ENCODE measurements at regions not wholly inside any gene's neighbourhood (a gene's known extent, or its start where the extent isn't known, plus 50 kb on each side); places are given as distances from the start of the nearest gene placed in this dataset.

- Histone ChIP-seq H2AFZ (ENCODE audit: low read length) (no peak overlapping the region), H3K4me1 (ENCODE audit: insufficient read depth, low read length) (no peaks in the 10 kb centered on the region), H3K36me3 (ENCODE audit: low read depth, low read length) (no peaks in the 10 kb centered on the region), H3K4me3 (ENCODE audit: low read length) (no peak overlapping the region), H4K20me1 (ENCODE audit: low read length) (no peaks in the 10 kb centered on the region), H3K9me2 (replicated peaks; ENCODE audit: low read length) (no peaks in the 10 kb centered on the region), H3K9ac (ENCODE audit: low read length) (no peak overlapping the region), H3K79me2 (ENCODE audit: low read length) (no peaks in the 10 kb centered on the region), H3K4me2 (ENCODE audit: low read length) (no peak overlapping the region), H3K27ac (ENCODE audit: low read length) (no peak overlapping the region), H3F3A (ENCODE audit: low read length, unreplicated experiment) (no peaks in the 10 kb centered on the region), H3K27me3 (ENCODE audit: low read length) (peaks cover 78% of the 10 kb centered on the region), H3K9me3 (ENCODE audit: low read length) (no peaks in the 10 kb centered on the region)
- ChIA-PET CTCF (no interaction called here), POLR2A (ENCODE audit: unreplicated experiment) (no interaction called here)
- intact Hi-C loops (cut with micrococcal nuclease), result no loop called here
- no peak for ATAC-seq
- no peak for TF ChIP-seq CTCF (conservative IDR thresholded peaks at IDR 0.05; ENCODE audit: low read depth, low read length)
- TF ChIP-seq EZH2 (IDR thresholded peaks at IDR 0.05; ENCODE audit: low read length, unreplicated experiment), result no peak
- no peak for TF ChIP-seq EZH2phosphoT487 (IDR thresholded peaks at IDR 0.05; ENCODE audit: borderline replicate concordance, low read length)
- BruUV-seq (replicated peaks), result no TSS peak
- DNase-seq, result no peak
These were observed 67.8 kb upstream of the NPVF start for GRCh38 chr7:25296086-25296485.

GRCh38 chr7:25297278-25297677, 69.0 kb upstream of the NPVF start:
- Histone ChIP-seq H3K4me3 (ENCODE audit: low read length) (no peak overlapping the region), H3K27ac (ENCODE audit: low read length) (no peak overlapping the region), H3K36me3 (ENCODE audit: low read depth, low read length) (no peaks in the 10 kb centered on the region), H3K27me3 (ENCODE audit: low read length) (peaks cover 90% of the 10 kb centered on the region), H3K4me1 (ENCODE audit: insufficient read depth, low read length) (no peaks in the 10 kb centered on the region), H3K9ac (ENCODE audit: low read length) (no peak overlapping the region), H3F3A (ENCODE audit: low read length, unreplicated experiment) (no peaks in the 10 kb centered on the region), H3K9me2 (replicated peaks; ENCODE audit: low read length) (no peaks in the 10 kb centered on the region), H2AFZ (ENCODE audit: low read length) (no peak overlapping the region), H4K20me1 (ENCODE audit: low read length) (no peaks in the 10 kb centered on the region), H3K9me3 (ENCODE audit: low read length) (no peaks in the 10 kb centered on the region), H3K4me2 (ENCODE audit: low read length) (no peak overlapping the region), H3K79me2 (ENCODE audit: low read length) (no peaks in the 10 kb centered on the region)
- intact Hi-C loops (cut with micrococcal nuclease), result no loop called here
- no TSS peak for BruUV-seq (replicated peaks)
- ChIA-PET CTCF (no interaction called here), POLR2A (ENCODE audit: unreplicated experiment) (no interaction called here)
- no peak for ATAC-seq
- TF ChIP-seq CTCF (conservative IDR thresholded peaks at IDR 0.05; ENCODE audit: low read depth, low read length) (no peak), EZH2 (IDR thresholded peaks at IDR 0.05; ENCODE audit: low read length, unreplicated experiment) (no peak), EZH2phosphoT487 (IDR thresholded peaks at IDR 0.05; ENCODE audit: borderline replicate concordance, low read length) (no peak)
- DNase-seq, result no peak

- Histone ChIP-seq H4K20me1 (ENCODE audit: low read length) (no peaks in the 10 kb centered on the region), H2AFZ (ENCODE audit: low read length) (no peak overlapping the region), H3K27ac (ENCODE audit: low read length) (no peak overlapping the region), H3K9me3 (ENCODE audit: low read length) (no peaks in the 10 kb centered on the region), H3K79me2 (ENCODE audit: low read length) (no peaks in the 10 kb centered on the region), H3K4me3 (ENCODE audit: low read length) (no peak overlapping the region), H3K4me1 (ENCODE audit: insufficient read depth, low read length) (no peaks in the 10 kb centered on the region), H3K36me3 (ENCODE audit: low read depth, low read length) (no peaks in the 10 kb centered on the region), H3K4me2 (ENCODE audit: low read length) (no peak overlapping the region), H3K27me3 (ENCODE audit: low read length) (peaks cover 86% of the 10 kb centered on the region), H3F3A (ENCODE audit: low read length, unreplicated experiment) (no peaks in the 10 kb centered on the region), H3K9me2 (replicated peaks; ENCODE audit: low read length) (no peaks in the 10 kb centered on the region), H3K9ac (ENCODE audit: low read length) (no peak overlapping the region)
- DNase-seq, result no peak
- BruUV-seq (replicated peaks), result no TSS peak
- POLR2A ChIA-PET (ENCODE audit: unreplicated experiment), result no interaction called here
- CTCF ChIA-PET, result no interaction called here
- intact Hi-C loops (cut with micrococcal nuclease), result no loop called here
- TF ChIP-seq EZH2phosphoT487 (IDR thresholded peaks at IDR 0.05; ENCODE audit: borderline replicate concordance, low read length) (no peak), EZH2 (IDR thresholded peaks at IDR 0.05; ENCODE audit: low read length, unreplicated experiment) (no peak), CTCF (conservative IDR thresholded peaks at IDR 0.05; ENCODE audit: low read depth, low read length) (no peak)
- no peak for ATAC-seq
These were observed 75.2 kb upstream of the NPVF start for GRCh38 chr7:25303281-25304181.

Data from PC-3 (cell line).